Prostate gland (tissue), 2 donors: ENCODE measurements at regions not wholly inside any gene's neighbourhood (a gene's known extent, or its start where the extent isn't known, plus 50 kb on each side); places are given as distances from the start of the nearest gene placed in this dataset.

Source experiments
- DNase-seq: peaks from one replicate; pipeline ENCODE4 v3.0.0-alpha.2; 2019; ENCODE audit warnings: low spot score
- H3K27ac ChIP-seq, 2 donors: fragments of 200-600 bp; sonication (generic); 2 replicates each; pipeline ENCODE4 v1.5.1; 2017 to 2019
- H3K27me3 ChIP-seq: fragments of 200-600 bp; sonication (generic); replicated peaks from 2 replicates; pipeline ENCODE4 v1.5.1; 2019; ENCODE audit not compliant: insufficient read depth
- H3K36me3 ChIP-seq, 2 donors: fragments of 200-600 bp; sonication (generic); 1 replicate in 1 of 2; 2 replicates in 1 of 2; pipeline versions ENCODE4 v1.5.1 to v1.8.1; 2017 to 2019
- H3K4me1 ChIP-seq: fragments of 200-600 bp; sonication (generic); replicated peaks from 2 replicates; pipeline ENCODE4 v1.5.1; 2019
- H3K4me3 ChIP-seq, 2 donors: fragments of 200-600 bp; sonication (generic); 2 replicates each; pipeline ENCODE4 v1.5.1; 2017 to 2019
- H3K9me3 ChIP-seq: fragments of 200-600 bp; sonication (generic); 2 replicates; pipeline ENCODE4 v1.5.1; 2017
- POLR2A ChIP-seq: fragments of 450-650 bp; IDR thresholded peaks from one replicate; pipeline ENCODE4 v1.6.1; 2016; ENCODE audit warnings: antibody characterized with exemption, mild to moderate bottlenecking
- POLR2AphosphoS5 ChIP-seq: sonication (generic); formaldehyde crosslinking; IDR thresholded peaks from one replicate; pipeline ENCODE4 v1.6.1; 2017; ENCODE audit warnings: antibody characterized with exemption
- WGBS: methylation state at CpG from one replicate; pipeline ENCODE4 v1.1.5; 2018; 5-methylcytosine and 5-hydroxymethylcytosine counted together
- intact Hi-C: fragments of 100-400 bp; cut with DNase I; formaldehyde crosslinking; loops from one replicate; pipeline ENCODE4 v1.14.2; 2022
- TF ChIP-seq, protein P1 (sequence below), 4 experiments: fragments of 200-600 bp in 2 of 4; fragments of 450-650 bp in 2 of 4; sonication (generic) in 2 of 4; IDR thresholded peaks; 1 replicate in 3 of 4; 2 replicates in 1 of 4; pipeline ENCODE4 v1.5.1; 2016 to 2019; ENCODE audit warnings: antibody characterized with exemption in 4 of 4, mild to moderate bottlenecking in 2 of 4, moderate library complexity in 2 of 4

DNA sequence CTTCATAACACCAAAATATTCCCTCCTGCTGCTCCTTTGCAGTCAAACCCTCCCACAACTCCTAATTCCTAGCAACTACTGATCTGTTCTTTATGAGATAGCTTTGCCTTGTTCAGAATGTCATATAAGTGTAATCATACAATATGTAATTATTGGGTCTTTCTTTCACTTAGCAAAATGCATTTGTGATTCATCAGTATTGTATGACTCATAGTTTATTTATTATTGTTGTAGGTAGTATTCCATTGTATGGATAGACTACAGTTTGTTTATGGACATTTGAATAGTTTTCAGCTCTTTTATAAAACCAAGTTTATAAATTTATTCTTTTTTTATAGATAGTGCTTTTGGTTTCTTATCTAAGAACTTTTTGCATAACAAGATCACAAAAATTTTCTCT lies 468.2 kb upstream of the KIF2A start:
- Histone ChIP-seq H3K4me1 (no peaks in the 10 kb centered on the region), H3K27me3 (no peaks in the 10 kb centered on the region), H3K36me3 (no peaks in the 10 kb centered on the region), H3K9me3 (no peaks in the 10 kb centered on the region), H3K4me3 (no peak overlapping the region), H3K27ac (no peak overlapping the region)
- intact Hi-C loops, result no loop called here
- TF ChIP-seq POLR2AphosphoS5, result no peak
- TF ChIP-seq, protein P1, sequence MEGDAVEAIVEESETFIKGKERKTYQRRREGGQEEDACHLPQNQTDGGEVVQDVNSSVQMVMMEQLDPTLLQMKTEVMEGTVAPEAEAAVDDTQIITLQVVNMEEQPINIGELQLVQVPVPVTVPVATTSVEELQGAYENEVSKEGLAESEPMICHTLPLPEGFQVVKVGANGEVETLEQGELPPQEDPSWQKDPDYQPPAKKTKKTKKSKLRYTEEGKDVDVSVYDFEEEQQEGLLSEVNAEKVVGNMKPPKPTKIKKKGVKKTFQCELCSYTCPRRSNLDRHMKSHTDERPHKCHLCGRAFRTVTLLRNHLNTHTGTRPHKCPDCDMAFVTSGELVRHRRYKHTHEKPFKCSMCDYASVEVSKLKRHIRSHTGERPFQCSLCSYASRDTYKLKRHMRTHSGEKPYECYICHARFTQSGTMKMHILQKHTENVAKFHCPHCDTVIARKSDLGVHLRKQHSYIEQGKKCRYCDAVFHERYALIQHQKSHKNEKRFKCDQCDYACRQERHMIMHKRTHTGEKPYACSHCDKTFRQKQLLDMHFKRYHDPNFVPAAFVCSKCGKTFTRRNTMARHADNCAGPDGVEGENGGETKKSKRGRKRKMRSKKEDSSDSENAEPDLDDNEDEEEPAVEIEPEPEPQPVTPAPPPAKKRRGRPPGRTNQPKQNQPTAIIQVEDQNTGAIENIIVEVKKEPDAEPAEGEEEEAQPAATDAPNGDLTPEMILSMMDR (IDR thresholded peaks at IDR 0.05), result no peak
- TF ChIP-seq POLR2A, result no peak
- no peak for DNase-seq

DNA sequence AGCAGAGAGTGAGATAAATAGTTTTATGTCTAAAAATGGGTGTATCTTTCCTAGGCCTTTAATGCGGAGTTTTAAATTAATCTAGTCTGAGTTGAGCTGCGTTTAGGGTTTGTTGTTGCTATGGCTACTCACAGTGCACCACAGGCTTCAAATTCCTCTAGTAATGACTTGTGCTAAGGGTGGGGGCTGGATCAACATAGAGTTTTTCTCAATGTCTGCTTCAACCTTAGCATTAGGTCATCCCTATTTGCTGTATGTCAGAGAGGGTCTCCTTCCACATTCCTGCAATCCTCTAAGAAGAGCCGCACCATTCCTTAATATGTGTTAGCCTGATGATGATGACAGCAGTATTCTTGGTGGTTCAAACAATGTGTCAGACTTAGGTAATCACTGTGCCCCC lies 465.6 kb upstream of the KIF2A start:
- Histone ChIP-seq H3K9me3 (no peaks in the 10 kb centered on the region), H3K27me3 (no peaks in the 10 kb centered on the region), H3K36me3 (no peaks in the 10 kb centered on the region), H3K4me1 (no peaks in the 10 kb centered on the region), H3K27ac (no peak overlapping the region), H3K4me3 (no peak overlapping the region)
- TF ChIP-seq, protein P1 (IDR thresholded peaks at IDR 0.05), result no peak
- TF ChIP-seq POLR2AphosphoS5, result no peak
- TF ChIP-seq POLR2A, result no peak
- 72% methylated on average over 3 of the region's 3 CpGs for WGBS
- no peak for DNase-seq
- intact Hi-C loops, result no loop called here

DNA sequence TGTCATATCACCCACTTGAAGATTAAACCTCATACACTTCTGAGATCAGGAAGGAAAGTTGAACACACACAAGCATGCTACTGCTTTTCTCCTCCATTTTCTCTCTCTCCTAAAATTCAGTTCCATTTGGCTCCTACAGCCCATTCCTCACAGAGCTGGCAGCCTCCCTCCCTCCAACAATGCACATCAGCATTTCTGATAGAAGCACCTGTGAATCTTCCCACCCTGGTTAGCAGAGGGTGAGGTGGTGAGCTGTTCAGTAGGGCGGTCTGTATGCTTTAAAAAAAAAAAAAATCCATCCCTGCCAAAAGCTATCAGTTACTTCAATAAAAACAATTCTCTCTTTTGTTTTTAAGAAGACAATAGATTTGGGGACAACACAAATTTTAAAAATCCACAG lies 463.2 kb upstream of the KIF2A start:
- Histone ChIP-seq H3K27me3 (no peaks in the 10 kb centered on the region), H3K4me1 (no peaks in the 10 kb centered on the region), H3K27ac (no peak overlapping the region), H3K9me3 (no peaks in the 10 kb centered on the region), H3K4me3 (no peak overlapping the region), H3K36me3 (no peaks in the 10 kb centered on the region)
- WGBS, result 77% methylated on average over 1 of the region's 1 CpG
- DNase-seq, result no peak
- TF ChIP-seq POLR2A (no peak), POLR2AphosphoS5 (no peak)
- TF ChIP-seq, protein P1 (IDR thresholded peaks at IDR 0.05), result no peak
- intact Hi-C loops, result no loop called here

DNA sequence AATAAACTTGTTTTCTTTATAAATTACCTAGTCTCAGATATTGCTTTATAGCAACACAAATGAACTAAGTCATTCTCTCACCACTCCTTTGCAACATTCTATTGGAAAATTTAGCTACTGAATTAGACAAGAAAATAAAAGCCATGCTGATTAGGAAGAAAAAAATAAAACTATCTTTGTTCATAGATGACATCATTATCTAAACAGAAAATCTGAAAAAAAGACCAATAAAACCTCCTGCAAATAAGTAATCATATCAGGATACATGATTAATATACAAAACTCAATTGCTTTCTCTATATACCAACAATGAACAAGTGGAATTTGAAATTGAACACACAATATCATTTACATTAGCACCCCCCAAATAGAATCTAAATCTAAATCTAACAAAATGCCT lies 455.3 kb upstream of the KIF2A start:
- no peak for TF ChIP-seq POLR2AphosphoS5
- TF ChIP-seq, protein P1 (IDR thresholded peaks at IDR 0.05), result no peak
- TF ChIP-seq POLR2A, result no peak
- no peak for DNase-seq
- no peak overlapping the region for H3K4me3 ChIP-seq
- intact Hi-C loops, result no loop called here
- H3K36me3 ChIP-seq, result no peaks in the 10 kb centered on the region
- H3K27me3 ChIP-seq, result no peaks in the 10 kb centered on the region
- no peaks in the 10 kb centered on the region for H3K9me3 ChIP-seq
- no peak overlapping the region for H3K27ac ChIP-seq
- H3K4me1 ChIP-seq, result no peaks in the 10 kb centered on the region

DNA sequence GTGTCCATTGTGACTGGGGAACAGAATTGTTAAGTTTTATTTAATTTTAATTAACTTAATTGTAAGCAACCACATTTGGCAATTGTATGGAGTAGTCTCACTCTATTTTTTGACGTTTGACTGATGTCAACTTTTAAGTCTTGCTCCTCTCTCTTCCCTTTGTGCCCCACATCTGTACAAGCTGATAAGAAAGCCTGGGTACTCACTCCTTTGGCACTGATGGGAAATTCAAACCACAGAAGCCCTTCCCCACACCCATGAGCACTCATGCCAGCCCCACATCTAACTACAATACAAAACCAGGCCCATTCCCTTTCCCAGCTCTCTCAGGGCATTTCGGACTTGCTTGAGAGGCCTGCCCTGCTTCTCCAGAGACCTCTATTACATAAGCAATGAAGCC lies 451.5 kb upstream of the KIF2A start:
- TF ChIP-seq POLR2AphosphoS5 (no peak), POLR2A (no peak)
- TF ChIP-seq, protein P1 (IDR thresholded peaks at IDR 0.05), result no peak
- Histone ChIP-seq H3K4me1 (no peaks in the 10 kb centered on the region), H3K9me3 (no peaks in the 10 kb centered on the region), H3K4me3 (no peak overlapping the region), H3K27me3 (no peaks in the 10 kb centered on the region), H3K36me3 (no peaks in the 10 kb centered on the region), H3K27ac (no peak overlapping the region)
- intact Hi-C loops, result no loop called here
- no peak for DNase-seq
- 82% methylated on average over 2 of the region's 2 CpGs for WGBS
